Bronchial epithelial cell (primary cell): ENCODE measurements at regions not wholly inside any gene's neighbourhood (a gene's known extent, or its start where the extent isn't known, plus 50 kb on each side); places are given as distances from the start of the nearest gene placed in this dataset.

Experiments
- DNase-seq: peaks from one replicate; pipeline ENCODE4 v3.0.0-alpha.2; 2010; ENCODE audit warnings: low read depth
- FAIRE-seq: peaks from 2 replicates; lab custom pipeline; 2011; peaks lifted over from hg19 to GRCh38; lab: Jason Lieb, UNC
- H3K27me3 ChIP-seq: 2 replicates; pipeline ENCODE4 v1.5.1; 2011; ENCODE audit warnings: low read length; ENCODE audit not compliant: control insufficient read depth, insufficient read depth
- H3K36me3 ChIP-seq: 2 replicates; pipeline ENCODE4 v1.5.1; 2011; ENCODE audit warnings: low read length; ENCODE audit not compliant: control insufficient read depth, insufficient read depth
- H3K4me3 ChIP-seq: 2 replicates; pipeline ENCODE4 v1.5.1; 2011; ENCODE audit warnings: mild to moderate bottlenecking, low read depth, low read length, control low read depth
- TF ChIP-seq, protein P1 (sequence below): IDR thresholded peaks from 2 replicates; pipeline ENCODE4 v1.5.1; 2011; ENCODE audit warnings: mild to moderate bottlenecking, moderate library complexity, low read length, control low read depth, inconsistent platforms; ENCODE audit not compliant: insufficient read depth, severe bottlenecking

GRCh38 chr4:156536661-156537060 is 434.9 kb downstream of the PDGFC start:
- no peaks in the 10 kb centered on the region for H3K36me3 ChIP-seq
- FAIRE-seq (no peak), DNase-seq (peak; percentile 84)
- no peaks in the 10 kb centered on the region for H3K27me3 ChIP-seq
- H3K4me3 ChIP-seq: no peak overlapping the region
- TF ChIP-seq, protein P1, sequence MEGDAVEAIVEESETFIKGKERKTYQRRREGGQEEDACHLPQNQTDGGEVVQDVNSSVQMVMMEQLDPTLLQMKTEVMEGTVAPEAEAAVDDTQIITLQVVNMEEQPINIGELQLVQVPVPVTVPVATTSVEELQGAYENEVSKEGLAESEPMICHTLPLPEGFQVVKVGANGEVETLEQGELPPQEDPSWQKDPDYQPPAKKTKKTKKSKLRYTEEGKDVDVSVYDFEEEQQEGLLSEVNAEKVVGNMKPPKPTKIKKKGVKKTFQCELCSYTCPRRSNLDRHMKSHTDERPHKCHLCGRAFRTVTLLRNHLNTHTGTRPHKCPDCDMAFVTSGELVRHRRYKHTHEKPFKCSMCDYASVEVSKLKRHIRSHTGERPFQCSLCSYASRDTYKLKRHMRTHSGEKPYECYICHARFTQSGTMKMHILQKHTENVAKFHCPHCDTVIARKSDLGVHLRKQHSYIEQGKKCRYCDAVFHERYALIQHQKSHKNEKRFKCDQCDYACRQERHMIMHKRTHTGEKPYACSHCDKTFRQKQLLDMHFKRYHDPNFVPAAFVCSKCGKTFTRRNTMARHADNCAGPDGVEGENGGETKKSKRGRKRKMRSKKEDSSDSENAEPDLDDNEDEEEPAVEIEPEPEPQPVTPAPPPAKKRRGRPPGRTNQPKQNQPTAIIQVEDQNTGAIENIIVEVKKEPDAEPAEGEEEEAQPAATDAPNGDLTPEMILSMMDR: no peak

GRCh38 chr4:156534205-156534604 is 437.4 kb downstream of the PDGFC start:
- TF ChIP-seq, protein P1: no peak
- Histone ChIP-seq H3K36me3 (no peaks in the 10 kb centered on the region), H3K27me3 (no peaks in the 10 kb centered on the region), H3K4me3 (no peak overlapping the region)
- DNase-seq (no peak), FAIRE-seq (no peak)

- Histone ChIP-seq H3K36me3 (no peaks in the 10 kb centered on the region), H3K27me3 (no peaks in the 10 kb centered on the region), H3K4me3 (no peak overlapping the region)
- no peak for DNase-seq
- FAIRE-seq: no peak
- TF ChIP-seq, protein P1: no peak
Observed at GRCh38 chr4:156528216-156528615, 443.4 kb downstream of the PDGFC start.

- TF ChIP-seq, protein P1: no peak
- no peaks in the 10 kb centered on the region for H3K36me3 ChIP-seq
- no peak for DNase-seq
- FAIRE-seq: no peak
- H3K4me3 ChIP-seq: no peak overlapping the region
- H3K27me3 ChIP-seq: no peaks in the 10 kb centered on the region
Observed at GRCh38 chr4:156527237-156527993, 444.2 kb downstream of the PDGFC start.

- no peaks in the 10 kb centered on the region for H3K27me3 ChIP-seq
- no peaks in the 10 kb centered on the region for H3K36me3 ChIP-seq
- TF ChIP-seq, protein P1: no peak
- DNase-seq: no peak
- no peak for FAIRE-seq
- H3K4me3 ChIP-seq: no peak overlapping the region
Observed at GRCh38 chr4:156523991-156524390, 447.6 kb downstream of the PDGFC start.

DNA sequence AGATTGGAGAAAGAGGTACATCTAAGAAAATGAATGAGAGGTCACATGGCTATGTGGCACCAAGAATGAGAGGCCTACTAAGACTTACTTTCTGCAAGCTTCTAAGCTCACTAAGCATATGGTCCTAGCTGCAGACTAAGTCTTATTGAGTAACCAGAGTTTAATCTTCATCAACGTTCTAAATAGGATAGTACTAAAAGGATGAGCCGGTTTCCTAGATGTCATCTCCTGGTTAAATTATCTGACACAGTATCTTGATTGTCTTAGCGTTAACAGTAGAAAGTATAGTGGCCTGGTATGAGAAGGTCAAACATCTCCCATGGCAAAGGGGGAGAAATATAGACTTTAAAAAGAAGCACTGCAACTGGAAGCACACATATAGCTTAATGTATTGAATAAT is 448.1 kb downstream of the PDGFC start:
- TF ChIP-seq, protein P1: no peak
- DNase-seq: no peak
- Histone ChIP-seq H3K27me3 (no peaks in the 10 kb centered on the region), H3K36me3 (no peaks in the 10 kb centered on the region), H3K4me3 (no peak overlapping the region)
- FAIRE-seq: no peak
